HS-5 (cell line): ENCODE measurements at regions not wholly inside any gene's neighbourhood (a gene's known extent, or its start where the extent isn't known, plus 50 kb on each side); places are given as distances from the start of the nearest gene placed in this dataset.
"Not testable (repeated sequence)": the region's sequence is repeated elsewhere in the genome, so short reads cannot be mapped to it uniquely, and the experiment has no call there.

ENCODE experiments used
- DNase-seq: peaks from one replicate; pipeline ENCODE4 v3.0.0-alpha.2; 2012; ENCODE audit warnings: low read depth

DNA sequence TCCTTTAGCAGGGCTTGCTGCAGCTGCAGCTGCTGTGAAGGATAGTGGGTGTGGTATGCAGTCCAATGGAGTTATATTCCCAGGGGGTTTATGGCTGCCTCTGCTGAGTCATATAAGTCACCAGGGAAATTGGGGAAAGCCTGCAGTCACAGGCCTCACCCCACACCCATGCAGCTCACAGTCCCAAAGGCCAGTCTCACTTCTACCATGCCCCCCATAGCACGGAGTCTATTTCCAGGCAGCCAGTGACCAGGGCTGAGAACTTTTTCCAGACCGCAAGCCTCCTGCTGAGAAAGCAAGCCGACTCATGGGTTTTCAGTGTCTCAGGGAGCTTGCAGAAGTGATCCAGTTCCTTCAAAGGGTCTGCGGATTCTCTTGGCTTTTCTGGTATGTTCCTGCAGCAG is 322.4 kb upstream of the CLEC14A start:
- DNase-seq: no peak

GRCh38 chr14:38567703-38568102 is 311.8 kb upstream of the CLEC14A start:
- DNase-seq: no peak

DNA sequence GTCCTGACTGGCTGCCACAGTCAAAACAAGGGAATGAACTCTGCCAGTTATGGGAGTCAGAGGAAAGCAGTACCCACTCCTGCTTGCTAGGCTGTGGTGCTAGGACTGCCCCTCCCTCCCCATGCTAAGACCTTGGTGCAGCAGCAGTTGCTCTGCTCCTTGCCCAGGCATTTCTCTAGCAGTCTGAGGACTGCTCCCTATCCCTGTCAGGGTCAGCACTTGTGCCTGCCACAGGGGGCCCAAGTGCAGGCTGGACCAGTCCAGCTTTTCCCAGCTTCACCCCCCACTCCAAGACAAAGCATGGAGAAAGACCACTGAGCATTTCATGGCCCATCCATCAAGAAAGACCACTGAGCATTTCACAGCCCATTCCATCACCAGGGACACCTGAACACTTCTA is 305.8 kb upstream of the CLEC14A start:
- DNase-seq: no peak

DNA sequence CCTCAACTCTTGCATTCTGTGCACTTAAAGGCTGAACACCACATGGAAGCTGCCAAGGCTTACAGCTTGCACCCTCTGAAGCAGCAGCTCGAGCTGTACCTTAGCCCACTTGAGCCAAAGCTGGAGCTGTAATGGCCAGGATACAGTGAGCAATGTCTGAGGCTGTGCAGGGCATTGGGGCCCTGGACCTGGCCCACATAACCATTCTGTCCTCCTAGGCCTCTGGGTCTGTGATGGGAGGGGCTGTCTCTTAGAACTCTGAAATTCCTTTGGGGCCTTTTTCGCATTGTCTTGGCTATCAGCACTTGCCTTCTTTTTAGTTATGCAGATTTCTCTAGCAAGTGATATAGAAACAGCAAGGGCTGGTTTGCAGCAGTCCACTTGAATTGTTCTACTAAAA is 303.8 kb upstream of the CLEC14A start:
- DNase-seq: no peak

- DNase-seq: not testable (repeated sequence)
These were observed 301.5 kb upstream of the CLEC14A start for GRCh38 chr14:38557391-38557790.

DNA sequence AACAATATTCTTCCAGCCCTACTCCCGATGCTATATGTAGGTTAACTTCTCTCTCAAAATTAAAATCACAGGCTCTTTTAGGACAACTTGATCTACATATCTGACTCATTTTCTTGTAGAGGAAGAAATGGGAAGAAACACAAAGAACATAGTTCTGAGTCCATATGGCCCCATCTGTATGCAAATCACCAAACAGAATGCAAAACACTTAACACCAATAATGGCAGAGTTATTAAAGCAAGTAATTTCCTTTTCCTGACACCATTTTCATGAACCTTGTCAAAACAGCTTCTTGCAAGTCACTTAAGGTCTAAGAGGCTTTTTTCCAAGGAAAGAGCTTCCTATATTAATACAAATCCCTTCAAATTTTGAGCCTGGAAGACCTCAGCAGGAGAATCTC is 300.4 kb upstream of the CLEC14A start:
- no peak for DNase-seq

- DNase-seq: no peak
These were observed 298.1 kb upstream of the CLEC14A start for GRCh38 chr14:38554026-38554425.

DNA sequence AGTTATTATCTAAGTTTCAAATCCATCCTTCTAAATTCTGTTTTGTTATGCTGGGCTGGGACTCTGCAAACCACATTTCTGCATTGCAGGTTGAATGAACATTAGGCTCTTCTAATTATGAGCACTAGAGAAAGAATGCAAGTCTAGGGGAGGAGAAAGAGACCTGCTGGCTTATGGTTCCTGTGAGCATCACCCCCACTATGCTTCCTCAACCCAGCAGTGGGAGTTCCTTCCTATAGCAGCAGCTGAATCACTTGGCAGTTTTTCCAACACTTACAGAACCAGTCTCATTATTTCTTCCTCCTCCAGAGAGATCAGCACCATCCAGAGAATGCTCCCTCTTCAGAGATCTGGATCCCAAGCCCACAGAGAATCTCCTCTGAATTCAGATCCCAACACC is 297.7 kb upstream of the CLEC14A start:
- DNase-seq: peak; percentile 63

DNA sequence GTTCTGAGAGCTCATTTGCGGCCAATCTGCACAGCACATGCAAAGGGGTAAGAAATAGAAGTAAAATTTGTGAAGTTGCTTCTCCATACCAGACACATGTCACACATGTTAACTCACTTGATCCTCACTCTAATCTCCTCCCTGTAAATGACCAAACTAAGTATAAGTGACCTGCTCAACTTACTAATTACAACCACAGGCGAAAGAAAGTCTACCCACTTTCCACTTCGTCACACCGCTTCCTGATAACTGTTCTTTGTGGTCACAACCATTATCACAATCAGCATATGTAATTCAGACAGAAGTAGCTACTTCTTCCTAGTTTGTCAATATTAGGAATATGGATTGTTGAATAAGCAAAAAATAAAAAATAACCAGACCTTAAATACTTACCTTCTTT is 293.7 kb upstream of the CLEC14A start:
- no peak for DNase-seq

GRCh38 chr14:38547961-38548490 is 292.1 kb upstream of the CLEC14A start:
- no peak for DNase-seq

DNA sequence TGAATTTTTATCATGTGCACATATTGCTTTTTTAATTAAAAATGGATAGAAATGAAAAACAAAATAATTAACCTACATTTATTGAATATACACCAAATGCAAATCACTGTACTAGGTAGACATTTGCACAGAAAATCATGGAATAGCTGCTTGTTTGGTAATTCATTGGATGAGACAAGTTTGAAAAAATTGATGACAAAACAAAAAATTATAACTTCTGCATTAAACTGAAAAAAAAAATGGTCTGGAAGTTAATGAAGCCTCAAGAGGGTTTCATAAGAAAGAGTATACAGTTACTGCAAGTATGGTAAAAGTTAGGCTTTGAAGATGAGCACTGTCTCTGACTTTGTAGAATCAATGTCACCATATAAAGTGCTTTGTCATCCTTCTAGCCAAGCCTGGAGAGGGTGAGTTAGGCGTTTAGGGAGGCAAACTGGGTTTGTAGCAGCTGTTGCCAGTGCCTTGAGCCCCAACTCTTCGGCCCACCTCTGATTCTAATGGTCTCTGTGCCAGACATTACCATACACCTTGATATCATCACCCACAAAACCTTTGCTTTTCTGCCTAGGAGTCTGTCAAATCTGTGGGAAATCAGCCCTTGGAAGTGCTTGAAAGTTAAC is 291.1 kb upstream of the CLEC14A start:
- no peak for DNase-seq

GRCh38 chr14:38544776-38545175 is 288.9 kb upstream of the CLEC14A start:
- no peak for DNase-seq

DNA sequence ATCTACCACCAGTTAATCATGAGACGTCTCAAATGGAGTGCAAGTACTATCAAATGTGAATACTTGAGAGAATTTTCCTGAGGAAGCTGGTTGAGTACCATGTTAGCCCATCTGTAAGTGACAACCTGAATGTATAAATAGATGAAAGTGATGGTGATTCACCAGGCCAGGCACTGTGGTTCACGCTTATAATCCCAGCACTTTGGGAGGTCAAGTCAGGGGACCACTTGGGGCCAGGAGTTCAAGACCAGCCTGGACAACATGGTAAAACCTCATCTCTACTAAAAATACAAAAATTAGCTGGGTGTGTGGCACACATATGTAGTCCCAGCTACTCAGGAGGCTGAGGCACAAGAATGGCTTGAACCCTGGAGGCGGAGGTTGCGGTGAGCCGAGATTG is 288.0 kb upstream of the CLEC14A start:
- not testable (repeated sequence) for DNase-seq

DNA sequence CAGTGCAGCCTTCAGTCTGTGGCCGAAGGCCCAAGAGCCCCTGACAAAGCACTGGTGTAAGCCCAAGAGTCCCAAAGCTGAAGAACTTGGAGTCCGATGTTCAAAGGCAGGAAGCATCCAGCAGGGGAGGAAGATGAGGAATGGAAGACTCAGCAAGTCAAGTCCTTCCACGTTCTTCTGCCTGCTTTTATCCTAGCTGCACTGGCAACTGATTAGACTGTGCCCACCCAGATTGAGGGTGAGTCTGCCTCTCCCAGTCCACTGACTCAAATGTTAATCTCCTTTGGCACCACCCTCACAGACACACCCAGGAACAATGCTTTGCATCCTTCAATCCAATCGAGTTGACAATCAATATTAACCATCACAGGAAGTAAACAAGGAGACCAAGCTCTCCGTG is 282.2 kb upstream of the CLEC14A start:
- not testable (repeated sequence) for DNase-seq

DNA sequence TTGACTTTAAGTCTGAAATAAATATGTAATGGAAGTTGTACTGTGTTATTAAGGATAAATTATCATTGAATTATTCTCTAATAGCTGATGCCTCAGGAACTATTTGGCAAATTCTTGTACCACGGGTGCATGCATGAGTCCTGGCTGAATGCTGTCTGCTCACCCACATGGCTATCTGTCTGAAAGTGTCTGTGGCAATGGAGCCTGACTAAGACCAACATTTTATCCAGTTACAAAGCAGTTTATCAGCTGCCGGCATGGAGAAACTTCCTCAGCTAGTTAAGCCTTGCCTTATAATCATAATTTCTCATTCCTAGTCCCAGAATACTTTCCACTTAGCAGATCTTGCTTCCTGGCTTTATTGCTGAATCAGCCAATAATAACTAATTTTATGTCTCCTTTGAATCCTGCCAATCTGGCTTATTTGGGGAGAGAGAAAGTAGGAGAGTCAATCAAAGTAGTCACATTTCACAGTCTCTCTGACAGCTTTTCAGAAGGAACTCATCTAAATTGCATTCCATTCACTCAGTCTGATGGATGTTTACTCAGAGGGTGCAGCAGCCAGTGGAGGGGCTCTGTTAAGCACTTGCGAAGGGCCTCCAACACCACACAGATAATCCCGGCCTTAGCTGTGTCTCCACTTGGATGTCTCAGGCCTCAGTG is 280.6 kb upstream of the CLEC14A start:
- no peak for DNase-seq

DNA sequence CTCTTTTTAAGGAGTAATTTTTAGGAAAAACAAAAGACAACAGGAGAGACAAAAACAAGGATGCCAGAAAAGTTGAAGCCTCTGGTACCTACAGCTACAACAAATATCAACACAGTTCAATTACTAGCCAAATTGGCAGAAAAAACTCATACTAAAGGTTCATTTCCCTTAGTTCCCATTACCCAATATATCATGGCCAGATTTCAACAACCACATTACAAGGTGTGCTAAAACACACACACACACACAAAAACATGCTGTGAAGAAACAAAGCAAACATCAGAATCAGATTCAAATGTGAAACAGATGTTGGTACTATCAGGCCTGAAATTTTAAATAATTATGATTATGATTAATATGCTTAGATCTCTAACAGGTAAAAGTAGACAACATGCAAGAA is 272.7 kb upstream of the CLEC14A start:
- DNase-seq: no peak

GRCh38 chr14:38527502-38527878 is 271.6 kb upstream of the CLEC14A start:
- DNase-seq: no peak

DNA sequence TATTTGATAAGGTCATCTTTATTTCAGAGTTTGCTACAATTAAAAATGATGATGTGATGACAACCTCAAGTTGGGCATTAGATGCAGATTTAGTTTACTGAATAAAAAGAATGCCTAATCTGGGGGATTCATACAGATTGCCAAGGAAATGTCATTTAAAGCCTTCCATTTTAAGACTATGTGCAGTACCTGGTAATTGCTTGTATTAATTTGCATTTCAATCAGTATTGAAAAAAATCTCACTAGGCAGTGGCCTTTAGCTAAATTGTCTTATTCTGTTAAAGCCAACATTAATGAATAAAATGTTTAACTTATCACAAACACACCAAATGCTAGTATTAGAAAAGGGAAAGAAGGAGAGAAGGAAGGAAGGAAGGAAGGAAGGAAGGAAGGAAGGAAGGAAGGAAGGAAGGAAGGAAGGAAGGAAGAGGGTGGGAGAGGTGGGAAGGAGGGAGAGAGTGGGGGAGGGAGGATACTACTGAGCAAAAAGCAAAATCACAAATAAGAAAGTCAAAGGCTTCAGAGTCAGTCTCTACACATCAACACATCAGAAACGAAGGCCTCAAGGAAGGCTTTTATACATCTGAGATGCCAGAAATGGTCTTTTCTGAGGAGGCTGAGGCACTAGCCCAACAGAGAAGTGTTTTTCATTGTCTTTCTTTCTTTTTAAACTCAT is 271.1 kb upstream of the CLEC14A start:
- DNase-seq: no peak

- DNase-seq: no peak
These were observed 269.0 kb upstream of the CLEC14A start for GRCh38 chr14:38524636-38525509.

DNA sequence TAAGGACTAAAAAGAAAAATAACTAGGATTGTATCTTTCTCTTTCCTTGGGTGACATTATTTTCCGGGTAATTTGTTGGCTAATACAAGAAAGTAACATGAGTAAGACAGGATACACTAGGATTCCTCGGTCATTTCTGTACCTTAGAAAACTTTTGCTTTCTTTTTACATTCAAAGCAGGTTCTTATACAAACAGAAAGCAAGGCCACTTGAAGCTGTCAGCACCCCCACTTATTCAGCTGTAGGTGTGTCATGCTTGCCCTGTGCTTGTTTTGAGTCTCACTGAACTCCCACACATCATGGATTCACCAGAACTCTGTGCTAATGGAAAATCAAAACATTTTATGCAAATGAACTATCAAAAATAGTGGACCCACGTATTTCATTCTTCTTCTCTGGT is 266.8 kb upstream of the CLEC14A start:
- DNase-seq: no peak

- no peak for DNase-seq
These were observed 265.7 kb upstream of the CLEC14A start for GRCh38 chr14:38521591-38521990.

GRCh38 chr14:38517426-38517825 is 261.5 kb upstream of the CLEC14A start:
- DNase-seq: no peak
